ENCODE measurements at regions not wholly inside any gene's neighbourhood (a gene's known extent, or its start where the extent isn't known, plus 50 kb on each side); places are given as distances from the start of the nearest gene placed in this dataset.

DNA sequence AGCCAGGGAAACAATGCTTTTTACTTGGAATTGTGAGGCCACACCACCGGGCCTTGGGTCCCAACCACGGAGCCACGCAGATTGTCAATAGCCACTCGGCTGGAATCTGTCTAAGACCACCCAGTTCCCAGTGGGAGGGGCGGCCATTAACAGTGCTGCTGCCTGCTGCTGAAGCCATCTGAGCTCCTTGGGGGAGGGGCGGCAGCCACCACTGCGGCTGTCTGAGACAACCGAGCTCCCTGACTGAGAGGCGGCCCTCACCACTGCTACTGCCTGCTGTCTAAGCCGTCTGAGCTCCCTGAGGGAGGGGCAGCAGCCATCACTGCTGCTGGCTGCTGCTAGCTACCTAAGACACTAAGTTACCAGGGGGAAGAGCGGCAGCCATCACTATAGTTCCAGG is 64.3 kb downstream of the DMRTA2 start:
- no peak for DNase-seq (ENCODE audit: low read depth in 2 of 2)

DNA sequence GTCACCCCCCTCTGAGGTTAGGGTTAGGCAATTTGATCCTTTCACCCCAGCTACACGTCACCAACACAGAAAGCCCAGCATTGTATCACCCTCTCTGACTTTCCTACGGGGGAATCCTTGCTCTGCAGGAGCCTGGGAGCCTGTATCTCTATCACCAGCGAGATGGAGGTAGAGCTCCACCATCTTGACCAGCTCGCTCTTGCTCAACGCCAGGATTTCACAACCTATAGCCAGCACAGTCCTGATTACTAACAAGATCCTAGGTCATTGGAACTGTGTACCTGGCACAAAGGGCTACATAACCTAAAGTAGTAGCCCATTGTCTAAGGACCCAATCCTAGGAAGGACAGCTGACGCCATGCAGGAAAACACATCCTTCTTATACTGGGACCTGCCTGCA is 66.1 kb downstream of the DMRTA2 start:
- no peak for DNase-seq (ENCODE audit: low read depth in 2 of 2)

DNA sequence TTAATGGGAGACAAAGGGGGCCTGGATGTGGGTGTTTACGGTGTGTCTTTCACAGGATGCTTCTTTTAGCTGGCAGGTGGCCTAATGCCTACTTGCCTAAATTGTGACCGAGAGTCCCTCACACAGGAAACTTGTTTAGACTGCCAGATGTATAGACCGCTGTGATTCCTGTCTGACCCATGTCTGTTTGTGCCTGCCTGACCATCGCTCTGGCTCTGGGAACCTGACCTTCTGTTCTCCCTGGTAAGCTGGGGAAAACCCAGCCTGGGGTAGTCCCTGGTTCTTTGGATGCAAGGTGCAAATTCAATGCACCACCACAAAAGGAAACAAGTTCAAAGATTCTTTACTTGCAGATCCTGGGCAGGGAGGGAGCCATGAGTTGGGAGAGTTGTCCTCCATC is 68.4 kb downstream of the DMRTA2 start:
- DNase-seq (ENCODE audit: low read depth in 2 of 2) = no peak

DNA sequence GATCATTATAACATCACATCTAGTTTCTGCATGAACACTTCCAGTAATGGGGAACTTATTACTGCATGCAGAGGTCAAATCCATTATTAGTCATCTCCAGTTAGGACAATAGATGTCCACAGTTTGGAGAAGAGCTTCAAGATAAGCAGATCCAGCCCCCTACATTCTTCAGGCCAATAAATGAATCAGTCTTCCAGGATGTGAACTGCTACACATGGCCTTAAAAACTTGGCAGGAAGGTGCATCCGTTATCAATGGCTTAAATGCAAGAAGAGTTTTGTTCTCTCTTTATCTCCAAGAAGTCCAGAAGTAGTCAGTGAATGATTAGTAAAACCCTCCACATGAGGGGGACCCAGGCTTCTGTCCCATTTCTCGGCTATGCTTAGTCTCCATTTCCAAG is 70.8 kb downstream of the DMRTA2 start:
- no peak for DNase-seq (ENCODE audit: low read depth in 2 of 2)

DNA sequence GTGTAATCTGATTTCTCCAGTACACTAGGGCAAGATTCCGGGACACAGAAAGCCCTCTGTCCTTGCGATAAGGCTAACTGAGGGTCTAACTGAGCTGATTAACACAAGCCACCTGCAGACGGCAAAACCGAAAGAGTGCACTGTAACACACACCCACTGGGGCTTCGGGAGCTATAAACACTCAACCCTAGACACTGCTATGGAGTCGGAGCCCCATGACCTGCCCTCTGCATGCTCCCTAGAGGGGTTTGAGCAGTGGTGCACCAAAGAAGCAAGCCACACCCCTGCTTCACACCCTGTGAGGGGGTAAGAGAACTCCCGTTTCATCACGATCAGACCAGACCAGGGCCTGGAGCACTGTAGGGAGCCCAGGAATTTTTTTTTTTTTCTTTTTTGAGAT is 72.4 kb downstream of the DMRTA2 start:
- no peak for DNase-seq (ENCODE audit: low read depth in 2 of 2)

DNA sequence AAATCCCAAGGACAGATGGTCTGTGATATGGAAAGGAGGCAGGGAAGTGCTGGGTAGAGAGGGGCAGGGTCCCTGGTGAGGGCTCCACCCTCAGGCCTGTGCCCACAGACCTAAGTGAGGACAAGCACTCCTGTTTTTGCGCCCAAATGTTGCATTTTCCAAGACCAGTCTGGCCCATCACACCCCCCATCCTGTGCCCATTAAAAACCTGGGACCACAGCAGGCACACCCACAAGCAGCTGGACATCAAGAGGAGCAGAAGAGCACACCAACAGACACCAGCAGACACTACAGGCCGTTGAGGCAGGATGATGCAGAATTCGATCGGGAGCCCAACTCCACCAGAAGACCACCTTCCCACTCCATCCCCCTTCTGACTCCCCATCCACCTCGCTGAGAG is 72.8 kb downstream of the DMRTA2 start:
- DNase-seq (ENCODE audit: low read depth in 2 of 2) = no peak

DNA sequence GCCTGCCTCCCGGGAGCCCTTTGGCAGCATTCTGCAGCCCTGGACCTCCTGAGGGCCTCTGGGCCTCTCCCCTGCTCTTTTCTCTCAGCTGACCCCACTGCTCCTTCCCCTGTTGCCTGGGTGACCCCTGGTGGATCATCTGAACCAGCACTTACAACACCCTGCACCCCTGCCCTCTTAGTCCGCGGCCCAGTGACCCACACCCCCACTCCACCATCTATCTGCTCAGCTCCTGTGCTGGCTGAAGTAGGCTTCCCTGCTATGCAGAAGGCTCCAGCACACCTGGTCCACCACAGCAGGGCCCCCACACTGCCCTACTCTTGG is 74.0 kb downstream of the DMRTA2 start:
- DNase-seq (ENCODE audit: low read depth in 2 of 2) = no peak

DNA sequence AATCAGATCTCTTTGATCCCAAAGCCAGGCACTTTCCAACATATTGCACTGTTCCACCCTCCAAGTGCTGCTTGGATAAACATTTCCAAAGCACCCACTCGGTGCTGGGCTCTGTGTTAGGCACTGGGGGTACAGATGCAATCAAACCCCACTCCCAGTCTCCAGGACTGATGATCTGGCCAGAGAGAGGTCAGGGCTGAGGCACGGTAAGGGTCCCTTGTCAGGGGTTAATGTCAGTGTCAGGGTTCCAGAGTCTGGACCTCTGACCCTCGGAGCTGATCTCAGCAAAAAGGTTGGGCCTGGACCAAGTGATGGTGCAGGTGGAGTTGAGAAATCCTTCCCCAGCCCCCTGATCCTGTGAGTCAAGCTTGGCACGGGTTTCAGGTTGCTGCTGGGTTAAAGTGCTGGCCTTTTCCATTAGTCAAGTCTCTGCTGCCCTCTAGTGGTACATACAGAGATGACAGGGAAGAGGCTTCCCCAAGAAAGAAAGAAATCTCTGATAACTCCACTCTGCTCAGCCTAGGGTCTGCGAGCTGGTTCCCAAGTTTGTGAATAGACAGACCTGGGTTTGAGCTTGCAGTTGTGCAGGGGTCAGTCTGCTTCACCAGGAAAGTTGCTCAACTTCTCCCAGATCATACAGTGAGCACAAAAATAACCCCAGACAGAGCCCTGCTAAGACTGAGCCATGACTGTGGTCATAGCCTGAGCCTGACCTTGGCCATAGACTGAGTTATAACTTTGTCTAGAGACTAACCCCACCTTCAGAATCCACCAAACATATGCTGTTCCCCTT is 74.6 kb downstream of the DMRTA2 start:
- peak; percentile 37 to 45 for DNase-seq (ENCODE audit: low read depth in 2 of 2)

DNA sequence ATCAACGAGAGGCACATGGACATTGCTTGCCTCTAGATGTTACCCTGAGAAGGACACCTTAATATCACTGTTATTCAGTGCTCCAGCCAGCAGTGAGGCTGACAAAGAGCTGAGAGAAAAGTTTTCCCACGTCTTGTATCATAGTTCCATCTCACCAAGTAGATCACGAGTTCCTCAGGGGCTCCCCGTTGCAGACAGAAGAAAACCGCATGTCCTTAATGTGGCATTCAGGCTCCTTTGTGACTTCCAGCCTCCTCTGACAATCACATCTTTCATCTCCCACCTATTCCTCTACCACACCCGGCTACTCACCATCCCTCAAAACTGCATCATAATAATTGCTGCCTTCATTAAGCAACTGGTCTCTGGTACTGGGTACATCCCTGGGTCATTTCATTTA is 75.3 kb downstream of the DMRTA2 start:
- DNase-seq (ENCODE audit: low read depth in 2 of 2) = no peak

DNA sequence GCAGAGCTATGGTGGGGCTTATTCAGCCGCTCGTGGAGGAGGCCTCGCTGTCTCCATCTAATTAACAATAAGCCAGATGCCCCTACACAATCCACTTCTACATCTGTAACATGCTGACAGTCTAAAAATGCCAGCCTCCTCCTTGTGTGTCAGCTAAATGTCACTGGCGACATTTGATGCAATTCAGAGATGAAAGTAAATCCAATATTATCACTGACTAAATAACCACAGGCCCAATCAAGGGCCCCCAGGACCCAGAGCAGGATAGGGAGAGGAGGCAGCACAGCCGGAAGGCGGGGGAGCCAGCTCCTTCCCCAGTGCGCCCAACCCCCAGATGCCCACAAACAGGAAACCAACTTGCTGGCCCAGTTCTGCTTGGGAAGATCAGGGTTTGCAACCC is 76.6 kb downstream of the DMRTA2 start:
- DNase-seq (ENCODE audit: low read depth in 2 of 2) = no peak

DNA sequence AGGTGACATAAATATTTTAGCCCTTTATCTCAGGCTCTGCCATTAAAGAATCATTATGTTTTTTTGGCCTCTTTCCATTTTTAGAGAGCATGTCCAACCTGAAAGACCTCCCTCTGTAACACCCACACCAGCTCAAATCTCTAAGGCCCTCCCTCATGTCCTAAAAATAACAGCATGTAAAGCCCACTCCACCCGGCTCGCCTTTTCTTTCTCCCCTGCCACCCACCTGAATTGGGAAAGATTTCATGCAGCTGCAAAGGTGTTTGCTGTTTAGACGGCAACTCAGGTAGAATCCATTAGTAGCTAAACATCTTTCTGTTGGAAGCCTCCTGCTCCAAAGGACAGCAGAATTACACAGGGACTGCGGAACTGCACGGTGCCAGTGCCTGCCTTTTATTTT is 79.9 kb downstream of the DMRTA2 start:
- DNase-seq (ENCODE audit: low read depth in 2 of 2) = no peak

DNA sequence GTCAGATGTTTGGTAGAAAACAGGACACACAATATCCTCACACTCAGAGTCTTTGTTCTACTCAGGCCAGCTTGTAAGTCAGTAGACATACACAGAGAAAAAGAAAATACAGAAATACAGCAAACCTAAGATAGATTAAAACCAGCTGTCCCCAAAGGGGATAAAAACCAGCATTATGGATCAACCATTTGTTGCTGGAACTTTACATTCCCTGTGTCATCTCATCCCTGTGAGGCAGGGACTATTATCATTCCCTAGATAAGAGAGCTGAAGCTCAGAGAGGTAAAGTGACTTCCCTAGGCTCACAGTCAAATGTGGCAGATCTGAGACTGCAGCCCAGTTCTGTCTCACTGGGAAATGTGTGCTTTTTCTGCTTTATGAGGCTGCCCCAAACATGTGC is 80.7 kb downstream of the DMRTA2 start:
- DNase-seq (ENCODE audit: low read depth in 2 of 2) = no peak

DNA sequence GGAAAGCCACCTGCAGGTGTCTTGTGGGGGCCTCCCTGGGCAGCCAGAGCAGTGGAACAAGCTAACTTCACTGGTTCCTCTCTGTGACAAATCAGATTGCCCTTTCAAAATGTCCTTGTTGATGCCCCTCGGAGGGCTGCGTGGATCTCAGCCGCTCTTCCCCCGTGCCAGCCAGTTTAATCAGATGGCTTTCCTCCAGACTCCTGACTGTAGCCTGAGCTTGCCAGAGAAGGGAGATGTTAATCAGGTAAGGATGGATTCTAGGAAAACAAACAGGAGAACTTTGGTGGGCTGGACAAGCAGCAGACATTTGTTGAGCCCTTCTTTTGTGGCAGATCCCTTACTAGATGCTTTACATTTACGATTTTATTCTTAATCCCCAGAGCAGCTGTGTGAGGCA is 88.2 kb downstream of the DMRTA2 start:
- DNase-seq (ENCODE audit: low read depth in 2 of 2) = no peak

DNA sequence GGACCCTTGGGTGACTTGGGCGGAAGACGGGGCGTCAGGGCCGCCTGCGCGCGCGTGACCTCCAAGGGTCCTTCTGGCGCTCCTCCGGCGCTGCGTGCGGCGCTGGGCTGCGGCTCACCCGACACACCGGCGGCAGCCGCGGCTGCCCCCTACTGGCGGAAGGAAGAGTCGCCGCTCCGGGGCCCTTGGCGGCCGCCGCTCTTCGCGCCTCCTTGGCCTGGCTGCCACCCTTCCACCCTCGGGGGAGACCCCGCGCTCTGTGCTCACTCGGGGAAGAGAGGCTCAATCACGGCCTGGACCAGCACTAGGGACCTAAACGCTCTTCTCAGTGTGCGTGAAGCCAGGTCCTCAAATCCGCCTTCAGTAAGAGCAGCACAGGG is 89.7 kb downstream of the DMRTA2 start:
- peak in 1 of 2 experiments; percentile 4 for DNase-seq (ENCODE audit: low read depth in 2 of 2)

DNA sequence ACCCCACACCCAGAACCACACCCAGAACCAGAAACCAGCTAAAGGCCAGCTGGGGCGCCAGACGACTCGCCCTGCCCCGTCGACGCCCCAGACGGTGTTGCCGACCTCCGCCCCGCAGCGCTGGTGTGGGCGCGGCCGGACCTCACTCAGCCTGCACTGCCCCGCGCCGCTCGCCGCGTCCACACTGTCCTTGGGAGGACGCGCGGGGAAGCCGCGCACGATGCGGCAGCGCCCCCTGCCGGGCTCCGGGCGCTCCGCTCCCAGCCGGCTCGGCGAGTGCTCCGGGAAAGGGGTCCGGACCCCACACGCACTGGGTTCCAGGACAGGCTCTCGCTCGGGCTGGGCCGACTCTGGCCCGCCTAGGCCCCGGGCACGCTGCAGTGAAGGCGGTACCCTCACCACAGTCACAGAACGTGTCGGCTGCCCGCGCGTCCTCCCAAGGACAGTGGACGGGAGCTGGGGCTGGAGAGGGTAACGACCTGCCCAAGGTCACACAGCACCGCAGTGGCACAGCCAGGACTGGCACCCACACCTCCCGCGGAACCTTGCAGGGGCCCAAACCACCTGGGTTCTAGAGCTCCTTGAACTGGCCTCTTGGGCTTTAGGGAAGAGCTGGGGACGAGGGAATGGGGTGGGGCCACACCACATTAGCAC is 90.2 kb downstream of the DMRTA2 start:
- peak; percentile 7 to 8 for DNase-seq (ENCODE audit: low read depth in 2 of 2)

DNA sequence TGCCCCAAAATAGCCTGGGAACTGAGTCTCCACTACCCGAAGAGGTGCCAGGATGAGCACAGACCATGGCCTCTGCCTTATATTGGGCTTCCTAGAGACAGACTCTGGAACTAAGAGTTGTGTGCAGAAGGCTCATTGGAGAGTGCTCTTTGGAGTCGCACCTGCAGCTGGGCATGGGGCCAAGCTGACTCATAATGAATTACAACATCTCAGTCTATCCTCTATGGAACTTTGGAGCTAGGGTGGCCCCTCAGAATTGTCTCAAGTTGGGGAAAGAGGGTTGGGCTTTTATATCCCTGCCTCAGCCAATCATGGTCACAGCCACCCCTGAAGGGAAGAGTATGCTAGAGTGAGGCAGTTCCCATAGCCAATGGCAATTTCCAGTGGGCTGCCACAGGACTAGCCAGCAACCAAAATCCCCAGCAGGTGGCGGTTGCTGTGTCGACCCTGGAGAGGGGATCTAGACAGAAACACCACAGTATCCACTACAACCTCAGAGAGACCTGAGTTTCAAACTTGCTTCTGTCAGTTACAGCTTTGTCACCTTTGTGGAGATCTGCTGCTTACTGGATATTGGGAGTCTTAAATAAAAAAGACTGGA is 93.8 kb downstream of the DMRTA2 start:
- DNase-seq (ENCODE audit: low read depth in 2 of 2) = no peak

DNA sequence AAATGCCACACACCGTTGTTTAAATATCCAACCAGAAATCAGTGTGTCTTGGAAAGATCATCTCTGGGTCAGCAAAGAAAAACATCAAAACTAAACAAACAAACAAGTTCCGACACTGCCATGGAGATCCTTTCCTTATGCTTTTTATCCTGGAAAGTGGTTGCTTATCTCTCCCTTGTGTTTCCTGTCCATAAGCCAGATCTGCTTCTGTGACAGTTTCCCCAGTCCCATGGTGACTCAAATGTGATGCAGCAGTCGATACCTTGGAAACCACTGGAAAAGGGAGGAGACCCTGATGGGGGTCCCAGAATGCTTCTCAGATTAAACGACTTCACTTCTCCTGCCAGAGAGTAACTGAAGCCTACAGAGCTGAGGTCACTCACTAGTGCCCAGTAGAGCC is 94.7 kb downstream of the DMRTA2 start:
- no peak for DNase-seq (ENCODE audit: low read depth in 2 of 2)

DNA sequence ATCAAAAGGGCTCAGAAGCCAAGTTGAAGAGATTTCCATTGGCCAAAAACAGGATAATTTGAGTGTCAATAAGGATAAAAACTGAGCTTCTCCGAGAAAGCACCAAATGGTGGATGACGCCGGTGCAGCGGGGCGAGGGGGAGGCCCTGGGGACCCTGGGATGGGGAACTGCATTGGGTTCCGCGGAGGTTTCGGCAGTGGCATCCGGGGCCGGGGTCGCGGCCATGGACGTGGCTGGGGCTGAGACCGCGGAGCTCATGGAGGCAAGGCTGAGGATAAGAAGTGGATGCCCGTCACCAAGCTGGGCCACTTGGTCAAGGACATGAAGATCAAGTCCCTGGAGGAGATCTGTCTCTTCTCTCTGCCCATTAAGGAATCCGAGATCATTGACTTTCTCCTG is 97.2 kb downstream of the DMRTA2 start:
- DNase-seq (ENCODE audit: low read depth in 2 of 2) = no peak

DNA sequence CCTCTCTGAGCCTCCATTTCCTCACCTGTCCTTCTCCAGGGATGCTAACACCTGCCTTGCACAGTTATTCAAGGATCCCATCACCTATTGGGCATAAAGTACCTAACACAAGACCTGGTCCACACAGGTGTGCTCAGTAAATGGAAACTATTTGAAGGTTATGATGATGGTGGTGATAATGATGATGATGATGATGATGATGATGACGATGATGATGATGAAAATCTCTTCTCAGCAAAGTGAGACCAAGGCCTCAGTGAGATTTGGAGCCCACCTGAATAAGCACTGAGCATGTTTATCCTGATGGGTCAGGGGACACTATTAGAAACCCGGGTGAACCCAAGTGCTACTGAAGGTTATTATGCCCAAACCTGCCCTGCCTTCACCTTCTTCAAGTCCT is 100.7 kb downstream of the DMRTA2 start:
- no peak for DNase-seq (ENCODE audit: low read depth in 2 of 2)

DNA sequence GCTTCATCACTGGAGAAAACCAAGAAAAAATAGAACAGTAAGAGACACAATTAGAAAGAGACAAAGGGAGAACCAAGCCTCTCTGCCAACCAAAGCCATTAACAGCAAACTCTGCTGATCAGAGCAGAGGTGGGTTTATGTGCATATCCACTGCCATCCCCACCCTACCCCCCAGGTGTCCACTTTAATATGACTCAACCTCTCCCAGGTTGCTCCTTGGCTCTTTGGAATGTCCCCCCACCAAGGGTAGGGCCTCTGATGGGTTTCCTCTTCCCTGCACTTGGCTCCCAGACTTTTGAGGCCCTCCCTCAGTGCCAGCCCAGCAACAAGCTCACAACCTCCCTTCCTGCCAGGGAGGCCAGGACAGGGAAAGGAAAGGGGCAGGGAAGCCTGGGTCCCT is 104.8 kb downstream of the DMRTA2 start:
- no peak for DNase-seq (ENCODE audit: low read depth in 2 of 2)

DNA sequence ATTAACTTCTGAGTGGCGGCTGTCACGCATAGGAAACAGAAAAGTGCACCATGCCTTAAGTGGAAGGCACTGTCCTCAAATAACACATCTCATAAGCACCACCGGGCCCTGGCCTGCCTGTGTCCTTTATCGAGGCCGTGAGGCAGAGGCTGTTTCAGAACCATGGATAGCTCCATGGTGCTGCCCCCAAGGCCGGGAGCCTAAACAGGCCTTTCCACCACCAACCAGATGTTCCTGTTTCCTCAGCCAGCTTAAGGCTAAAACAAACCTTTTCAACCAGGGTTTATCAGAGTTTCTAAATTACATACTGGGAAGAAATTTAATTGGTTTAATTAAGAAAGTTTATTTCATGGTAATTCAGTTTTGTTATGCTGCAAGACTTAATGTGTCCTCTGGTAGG is 114.4 kb downstream of the DMRTA2 start:
- peak in 1 of 2 experiments; percentile 5 for DNase-seq (ENCODE audit: low read depth in 2 of 2)

DNA sequence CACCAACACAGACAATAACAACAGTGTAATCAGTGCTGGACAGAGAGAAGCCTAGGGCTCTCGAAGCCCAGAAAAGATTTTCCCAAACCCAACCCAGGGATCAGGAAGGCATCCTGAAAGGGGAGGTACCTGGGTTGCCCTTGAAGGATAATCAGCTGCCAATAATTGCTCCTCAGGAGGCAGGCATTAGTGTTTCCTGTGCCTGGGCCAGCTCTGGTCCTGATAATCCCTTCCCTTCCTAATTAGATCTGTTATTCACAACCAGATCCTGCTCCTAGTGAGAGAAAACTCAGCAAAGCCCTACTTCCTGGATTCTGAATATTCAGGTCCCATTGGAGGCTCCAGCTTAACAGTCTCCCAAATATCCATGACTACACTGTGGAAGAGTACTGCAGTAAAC is 117.4 kb downstream of the DMRTA2 start:
- no peak for DNase-seq (ENCODE audit: low read depth in 2 of 2)

DNA sequence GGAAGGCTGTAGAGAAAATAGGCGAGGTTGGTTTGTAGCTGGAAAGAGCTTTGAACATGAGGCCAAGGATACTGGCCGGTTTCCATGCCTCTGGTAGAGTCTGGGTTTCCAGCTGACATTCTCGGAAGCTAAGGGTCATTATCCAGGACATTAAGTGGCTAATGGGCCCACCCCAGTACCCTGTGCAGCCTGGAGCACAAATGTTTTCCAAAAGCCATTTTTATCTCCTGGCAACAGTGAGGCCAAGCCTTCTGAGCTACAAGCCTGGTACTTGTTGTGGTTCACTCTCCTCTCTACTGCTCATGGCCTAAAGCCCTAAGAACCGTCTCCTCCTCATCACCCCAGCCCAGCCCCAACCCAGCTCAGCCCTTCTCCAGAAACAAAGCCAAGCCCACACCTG is 122.9 kb downstream of the DMRTA2 start:
- no peak for DNase-seq (ENCODE audit: low read depth in 2 of 2)

DNA sequence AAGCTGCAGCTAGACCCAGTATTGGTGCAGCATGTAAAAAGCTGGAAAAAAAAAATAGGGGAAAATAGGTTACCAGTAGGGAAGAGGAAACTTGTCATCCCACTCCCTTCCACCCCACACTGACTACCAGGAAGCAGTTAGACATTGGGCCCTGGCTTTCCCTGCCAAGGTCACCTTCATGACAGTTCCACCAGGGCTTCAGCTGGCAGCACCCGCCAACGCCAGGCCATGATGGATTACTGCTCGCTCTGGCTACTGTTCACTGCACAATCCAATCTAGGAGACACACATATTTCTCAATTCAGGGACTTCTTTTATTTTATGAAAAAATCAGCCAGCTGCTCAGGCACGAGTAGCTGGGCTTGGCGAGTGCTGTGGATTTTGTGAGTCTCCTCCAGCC is 127.7 kb downstream of the DMRTA2 start:
- no peak for DNase-seq (ENCODE audit: low read depth in 2 of 2)

Measured in fibroblast of skin of left quadriceps (primary cell).